Keratinocyte (primary cell): ENCODE measurements at regions not wholly inside any gene's neighbourhood (a gene's known extent, or its start where the extent isn't known, plus 50 kb on each side); places are given as distances from the start of the nearest gene placed in this dataset.

ENCODE experiments used
- DNase-seq: peaks from one replicate; pipeline ENCODE4 v3.0.0-alpha.2; 2011; ENCODE audit warnings: low read depth, missing footprints, low spot score
- FAIRE-seq: peaks from 2 replicates; lab custom pipeline; 2011; peaks lifted over from hg19 to GRCh38; lab: Jason Lieb, UNC
- H2AFZ ChIP-seq: 2 replicates; pipeline ENCODE4 v1.6.0; 2012; ENCODE audit warnings: low read length, control low read depth, inconsistent platforms; ENCODE audit not compliant: control insufficient read depth
- H3K27ac ChIP-seq: 2 replicates; pipeline ENCODE4 v1.5.1; 2011; ENCODE audit warnings: low read length; ENCODE audit not compliant: control insufficient read depth, insufficient read depth
- H3K27me3 ChIP-seq: 3 replicates; pipeline ENCODE4 v1.6.0; 2011; ENCODE audit warnings: low read length; ENCODE audit not compliant: control insufficient read depth, insufficient read depth; ENCODE audit errors: extremely low read depth
- H3K36me3 ChIP-seq, 2 experiments: 2 replicates in 1 of 2; 3 replicates in 1 of 2; pipeline ENCODE4 v1.5.1; 2011; ENCODE audit warnings: low read length in 2 of 2, mild to moderate bottlenecking in 1 of 2; ENCODE audit not compliant: control insufficient read depth in 2 of 2, insufficient read depth in 2 of 2; ENCODE audit errors: extremely low read depth in 1 of 2
- H3K4me1 ChIP-seq: 3 replicates; pipeline ENCODE4 v1.5.1; 2011; ENCODE audit warnings: low read length; ENCODE audit not compliant: control insufficient read depth, insufficient read depth; ENCODE audit errors: extremely low read depth
- H3K4me2 ChIP-seq: 3 replicates; pipeline ENCODE4 v1.6.0; 2011; ENCODE audit warnings: low read depth, low read length; ENCODE audit not compliant: control insufficient read depth, insufficient read depth; ENCODE audit errors: extremely low read depth
- H3K4me3 ChIP-seq, 3 experiments: fragments of 200-600 bp in 1 of 3; sonication (generic) in 1 of 3; 2 replicates in 2 of 3; 3 replicates in 1 of 3; pipeline ENCODE4 v1.5.1; 2011 to 2016; ENCODE audit warnings: low read length in 3 of 3, mild to moderate bottlenecking in 3 of 3, control low read depth in 2 of 3, inconsistent platforms in 1 of 3, low read depth in 1 of 3, mixed read lengths in 1 of 3, mixed run types in 1 of 3, moderate library complexity in 1 of 3; ENCODE audit not compliant: control insufficient read depth in 2 of 3, insufficient read depth in 2 of 3; ENCODE audit errors: extremely low read depth in 1 of 3
- H3K79me2 ChIP-seq: 2 replicates; pipeline ENCODE4 v1.6.0; 2012; ENCODE audit warnings: low read length; ENCODE audit not compliant: control insufficient read depth, insufficient read depth
- H3K9ac ChIP-seq: 3 replicates; pipeline ENCODE4 v1.6.0; 2011; ENCODE audit warnings: low read length; ENCODE audit not compliant: control insufficient read depth, insufficient read depth; ENCODE audit errors: extremely low read depth
- H3K9me1 ChIP-seq: 3 replicates; pipeline ENCODE4 v1.6.0; 2011; ENCODE audit warnings: low read length; ENCODE audit not compliant: control insufficient read depth, insufficient read depth; ENCODE audit errors: extremely low read depth
- H3K9me3 ChIP-seq: 2 replicates; pipeline ENCODE4 v1.5.1; 2012; ENCODE audit warnings: low read depth, low read length; ENCODE audit not compliant: control insufficient read depth
- H4K20me1 ChIP-seq: 3 replicates; pipeline ENCODE4 v1.6.0; 2011; ENCODE audit warnings: low read length; ENCODE audit not compliant: control insufficient read depth, insufficient read depth; ENCODE audit errors: extremely low read depth
- EZH2 ChIP-seq: IDR thresholded peaks from one replicate; pipeline ENCODE4 v1.6.1; 2012; ENCODE audit warnings: inconsistent platforms, mild to moderate bottlenecking, low read length, moderate library complexity
- dilution Hi-C: fragments of 300-500 bp; cut with MboI; formaldehyde crosslinking; loops from one replicate; pipeline ENCODE4 v1.7.0; 2020; ENCODE audit warnings: low sequenced_read_pairs; ENCODE audit not compliant: extremely low pct_ligation_motif_present
- TF ChIP-seq, protein P1 (sequence below), 3 experiments: IDR thresholded peaks in 1 of 3; conservative IDR thresholded peaks in 1 of 3; optimal IDR thresholded peaks in 1 of 3; 2 replicates in 2 of 3; 3 replicates in 1 of 3; pipeline versions ENCODE3 to v1.5.1; 2011; ENCODE audit warnings: low read length in 3 of 3, mild to moderate bottlenecking in 3 of 3, moderate library complexity in 2 of 3, control low read depth in 1 of 3, inconsistent platforms in 1 of 3; ENCODE audit not compliant: insufficient read depth in 2 of 3; ENCODE audit errors: extremely low read depth in 1 of 3

DNA sequence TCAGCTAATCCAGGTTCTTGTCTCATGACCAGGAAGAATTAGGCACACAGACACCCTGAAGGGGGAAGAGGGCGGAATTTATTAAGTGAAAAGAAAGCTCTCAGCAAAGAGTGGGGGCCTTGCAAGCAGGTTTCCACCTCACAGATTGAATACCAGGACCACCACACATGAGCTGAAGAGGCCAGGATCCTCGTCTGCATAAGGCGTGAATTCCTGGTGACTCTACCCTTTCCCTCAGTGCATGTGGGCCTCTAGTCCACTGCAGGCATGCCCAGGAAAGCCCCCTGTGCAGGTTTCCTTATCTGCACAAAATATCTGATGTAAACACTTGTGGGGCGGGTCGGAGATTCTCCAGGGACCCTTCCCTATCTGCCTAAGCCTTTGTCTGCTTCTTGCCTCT lies 782.1 kb upstream of the LRRN3 start:
- no peaks in the 10 kb centered on the region for H3K27me3 ChIP-seq
- H3K4me2 ChIP-seq, result no peak overlapping the region
- DNase-seq (no peak), FAIRE-seq (no peak)
- dilution Hi-C loops, result no loop called here
- no peaks in the 10 kb centered on the region for H3K4me1 ChIP-seq
- no peak overlapping the region for H3K9ac ChIP-seq
- H2AFZ ChIP-seq, result no peak overlapping the region
- no peak overlapping the region for H3K4me3 ChIP-seq
- H3K9me1 ChIP-seq, result no peaks in the 10 kb centered on the region
- no peaks in the 10 kb centered on the region for H3K36me3 ChIP-seq
- no peak overlapping the region for H3K27ac ChIP-seq
- TF ChIP-seq, protein P1, sequence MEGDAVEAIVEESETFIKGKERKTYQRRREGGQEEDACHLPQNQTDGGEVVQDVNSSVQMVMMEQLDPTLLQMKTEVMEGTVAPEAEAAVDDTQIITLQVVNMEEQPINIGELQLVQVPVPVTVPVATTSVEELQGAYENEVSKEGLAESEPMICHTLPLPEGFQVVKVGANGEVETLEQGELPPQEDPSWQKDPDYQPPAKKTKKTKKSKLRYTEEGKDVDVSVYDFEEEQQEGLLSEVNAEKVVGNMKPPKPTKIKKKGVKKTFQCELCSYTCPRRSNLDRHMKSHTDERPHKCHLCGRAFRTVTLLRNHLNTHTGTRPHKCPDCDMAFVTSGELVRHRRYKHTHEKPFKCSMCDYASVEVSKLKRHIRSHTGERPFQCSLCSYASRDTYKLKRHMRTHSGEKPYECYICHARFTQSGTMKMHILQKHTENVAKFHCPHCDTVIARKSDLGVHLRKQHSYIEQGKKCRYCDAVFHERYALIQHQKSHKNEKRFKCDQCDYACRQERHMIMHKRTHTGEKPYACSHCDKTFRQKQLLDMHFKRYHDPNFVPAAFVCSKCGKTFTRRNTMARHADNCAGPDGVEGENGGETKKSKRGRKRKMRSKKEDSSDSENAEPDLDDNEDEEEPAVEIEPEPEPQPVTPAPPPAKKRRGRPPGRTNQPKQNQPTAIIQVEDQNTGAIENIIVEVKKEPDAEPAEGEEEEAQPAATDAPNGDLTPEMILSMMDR (optimal IDR thresholded peaks at IDR 0.05 in 1 of 3, IDR thresholded peaks at IDR 0.05 in 1 of 3, conservative IDR thresholded peaks at IDR 0.05 in 1 of 3; ENCODE audit: extremely low read depth in 1 of 3, insufficient read depth in 2 of 3, low read length in 3 of 3), result no peak
- TF ChIP-seq EZH2, result no peak
- H4K20me1 ChIP-seq, result no peaks in the 10 kb centered on the region
- H3K9me3 ChIP-seq, result no peaks in the 10 kb centered on the region
- no peaks in the 10 kb centered on the region for H3K79me2 ChIP-seq

DNA sequence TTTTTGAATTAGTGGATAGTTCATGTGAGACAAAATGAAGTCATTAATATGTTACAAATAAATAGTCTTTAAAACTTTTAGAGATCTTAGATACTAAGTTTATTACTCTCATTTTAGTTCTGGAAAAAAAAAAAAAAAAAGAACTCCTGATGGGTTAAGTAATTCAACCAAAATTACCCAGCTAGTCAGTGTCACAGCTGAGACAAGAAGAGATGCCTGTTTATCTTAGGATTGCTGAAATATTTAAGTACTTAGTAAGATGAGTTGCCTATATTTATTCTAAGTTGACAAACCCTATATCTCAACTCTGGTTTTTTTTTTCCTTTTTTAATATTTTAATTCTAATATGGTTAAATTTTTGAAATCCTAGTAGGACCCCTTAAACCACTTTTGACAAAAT lies 781.0 kb upstream of the LRRN3 start:
- DNase-seq (no peak), FAIRE-seq (no peak)
- TF ChIP-seq EZH2, result no peak
- TF ChIP-seq, protein P1 (optimal IDR thresholded peaks at IDR 0.05 in 1 of 3, IDR thresholded peaks at IDR 0.05 in 1 of 3, conservative IDR thresholded peaks at IDR 0.05 in 1 of 3; ENCODE audit: extremely low read depth in 1 of 3, insufficient read depth in 2 of 3, low read length in 3 of 3), result no peak
- Histone ChIP-seq H3K9ac (no peak overlapping the region), H3K4me3 (no peak overlapping the region), H3K9me1 (no peaks in the 10 kb centered on the region), H3K36me3 (no peaks in the 10 kb centered on the region), H4K20me1 (no peaks in the 10 kb centered on the region), H3K9me3 (no peaks in the 10 kb centered on the region), H3K27me3 (no peaks in the 10 kb centered on the region), H3K79me2 (no peaks in the 10 kb centered on the region), H3K27ac (no peak overlapping the region), H3K4me2 (no peak overlapping the region), H3K4me1 (no peaks in the 10 kb centered on the region), H2AFZ (no peak overlapping the region)
- dilution Hi-C loops, result no loop called here
